ENCODE measurements at regions not wholly inside any gene's neighbourhood (a gene's known extent, or its start where the extent isn't known, plus 50 kb on each side); places are given as distances from the start of the nearest gene placed in this dataset.

- DNase-seq (ENCODE audit: low spot score): no peak
These were observed 2318.0 kb downstream of the PCDH9 start for GRCh38 chr13:64912141-64912540.

GRCh38 chr13:64910096-64910495, 2320.0 kb downstream of the PCDH9 start:
- no peak for DNase-seq (ENCODE audit: low spot score)

- DNase-seq (ENCODE audit: low spot score): no peak
These were observed 2321.0 kb downstream of the PCDH9 start for GRCh38 chr13:64909184-64909583.

- no peak for DNase-seq (ENCODE audit: low spot score)
These were observed 2330.1 kb downstream of the PCDH9 start for GRCh38 chr13:64900039-64900438.

- no peak for DNase-seq (ENCODE audit: low spot score)
These were observed 2345.2 kb downstream of the PCDH9 start for GRCh38 chr13:64884976-64885375.

- DNase-seq (ENCODE audit: low spot score): no peak
These were observed 2353.0 kb downstream of the PCDH9 start for GRCh38 chr13:64877176-64877575.

GRCh38 chr13:64871742-64872141, 2358.4 kb downstream of the PCDH9 start:
- DNase-seq (ENCODE audit: low spot score): no peak

GRCh38 chr13:64869539-64869938, 2360.6 kb downstream of the PCDH9 start:
- no peak for DNase-seq (ENCODE audit: low spot score)

- no peak for DNase-seq (ENCODE audit: low spot score)
These were observed 2362.3 kb downstream of the PCDH9 start for GRCh38 chr13:64867856-64868255.

GRCh38 chr13:64866331-64866730, 2363.8 kb downstream of the PCDH9 start:
- no peak for DNase-seq (ENCODE audit: low spot score)

GRCh38 chr13:64855506-64855905, 2374.6 kb downstream of the PCDH9 start:
- DNase-seq (ENCODE audit: low spot score): no peak

GRCh38 chr13:64850017-64850416, 2380.1 kb downstream of the PCDH9 start:
- DNase-seq (ENCODE audit: low spot score): no peak

GRCh38 chr13:64849196-64849595, 2380.9 kb downstream of the PCDH9 start:
- DNase-seq (ENCODE audit: low spot score): no peak

GRCh38 chr13:64847767-64848166, 2382.4 kb downstream of the PCDH9 start:
- no peak for DNase-seq (ENCODE audit: low spot score)

GRCh38 chr13:64845110-64845509, 2385.0 kb downstream of the PCDH9 start:
- no peak for DNase-seq (ENCODE audit: low spot score)

GRCh38 chr13:64819081-64819480, 2411.1 kb downstream of the PCDH9 start:
- no peak for DNase-seq (ENCODE audit: low spot score)

- DNase-seq (ENCODE audit: low spot score): no peak
These were observed 2412.4 kb downstream of the PCDH9 start for GRCh38 chr13:64817691-64818090.

- DNase-seq (ENCODE audit: low spot score): no peak
These were observed 2419.4 kb downstream of the PCDH9 start for GRCh38 chr13:64810750-64811149.

GRCh38 chr13:64808704-64809103, 2421.4 kb downstream of the PCDH9 start:
- no peak for DNase-seq (ENCODE audit: low spot score)

- DNase-seq (ENCODE audit: low spot score): no peak
These were observed 2428.4 kb downstream of the PCDH9 start for GRCh38 chr13:64801768-64802167.

- DNase-seq (ENCODE audit: low spot score): no peak
These were observed 2431.7 kb downstream of the PCDH9 start for GRCh38 chr13:64798422-64798821.

GRCh38 chr13:64793592-64793991, 2436.5 kb downstream of the PCDH9 start:
- DNase-seq (ENCODE audit: low spot score): no peak

- no peak for DNase-seq (ENCODE audit: low spot score)
These were observed 2437.0 kb downstream of the PCDH9 start for GRCh38 chr13:64793131-64793530.

GRCh38 chr13:64791373-64791772, 2438.8 kb downstream of the PCDH9 start:
- DNase-seq (ENCODE audit: low spot score): no peak

GRCh38 chr13:64782466-64782865, 2447.7 kb downstream of the PCDH9 start:
- DNase-seq (ENCODE audit: low spot score): no peak
